GM23338 (cell line): ENCODE measurements at regions not wholly inside any gene's neighbourhood (a gene's known extent, or its start where the extent isn't known, plus 50 kb on each side); places are given as distances from the start of the nearest gene placed in this dataset.

Experiments used
- ATAC-seq: fragments of 200-7000 bp; cut with Tn5 transposase; 3 replicates; pipeline ENCODE4 v1.9.1; 2020
- DNase-seq: peaks from one replicate; pipeline ENCODE4 v3.0.0-alpha.2; 2015; ENCODE audit warnings: low spot score
- H2AFZ ChIP-seq: fragments of 200-600 bp; sonication (generic); 2 replicates; pipeline ENCODE4 v1.8.0; 2016; ENCODE audit warnings: antibody characterized with exemption, mild to moderate bottlenecking, moderate library complexity
- H3F3A ChIP-seq: fragments of 200-600 bp; sonication (generic); replicated peaks from 2 replicates; pipeline ENCODE4 v1.8.0; 2017; ENCODE audit warnings: antibody characterized with exemption, mixed run types, low read depth
- H3K27ac ChIP-seq: fragments of 200-600 bp; sonication (generic); 2 replicates; pipeline ENCODE4 v1.6.1; 2016; ENCODE audit warnings: low read depth
- H3K27me3 ChIP-seq: fragments of 200-600 bp; sonication (generic); 2 replicates; pipeline ENCODE4 v1.8.0; 2016; ENCODE audit warnings: mild to moderate bottlenecking, mixed run types, moderate library complexity; ENCODE audit not compliant: insufficient read depth
- H3K36me3 ChIP-seq: fragments of 200-600 bp; sonication (generic); 2 replicates; pipeline ENCODE4 v1.8.0; 2016; ENCODE audit warnings: mild to moderate bottlenecking; ENCODE audit not compliant: insufficient read depth
- H3K4me1 ChIP-seq: fragments of 200-600 bp; sonication (generic); 2 replicates; pipeline ENCODE4 v1.8.0; 2016; ENCODE audit warnings: mild to moderate bottlenecking, moderate library complexity; ENCODE audit not compliant: insufficient read depth
- H3K4me2 ChIP-seq: fragments of 200-600 bp; sonication (generic); 2 replicates; pipeline ENCODE4 v1.7.1; 2017; ENCODE audit warnings: mixed run types
- H3K4me3 ChIP-seq: fragments of 200-600 bp; sonication (generic); 2 replicates; pipeline ENCODE4 v1.6.1; 2016; ENCODE audit warnings: mixed run types
- H3K79me2 ChIP-seq: fragments of 200-600 bp; sonication (generic); replicated peaks from 2 replicates; pipeline ENCODE4 v1.8.0; 2017; ENCODE audit warnings: mild to moderate bottlenecking; ENCODE audit not compliant: insufficient read depth
- H3K9me2 ChIP-seq: fragments of 200-600 bp; sonication (generic); 2 replicates; pipeline ENCODE4 v1.8.0; 2017; ENCODE audit not compliant: insufficient read depth
- H4K20me1 ChIP-seq: fragments of 200-600 bp; sonication (generic); replicated peaks from 2 replicates; pipeline ENCODE4 v1.8.0; 2017; ENCODE audit warnings: mild to moderate bottlenecking; ENCODE audit not compliant: insufficient read depth
- H3K27ac Mint-ChIP-seq: 2 replicates; pipeline ENCODE4 v1.8.0; 2020; ENCODE audit warnings: inconsistent platforms, mild to moderate bottlenecking, moderate library complexity, mixed read lengths
- H3K27me3 Mint-ChIP-seq: 3 replicates; pipeline ENCODE4 v1.8.0; 2022; ENCODE audit warnings: low read depth, mild to moderate bottlenecking, moderate library complexity, mixed read lengths, inconsistent platforms; ENCODE audit not compliant: insufficient read depth, poor library complexity
- H3K36me3 Mint-ChIP-seq: 3 replicates; pipeline ENCODE4 v1.8.0; 2021; ENCODE audit warnings: low read depth, mild to moderate bottlenecking, inconsistent platforms, moderate library complexity, mixed read lengths
- H3K4me1 Mint-ChIP-seq: 3 replicates; pipeline ENCODE4 v1.8.0; 2020; ENCODE audit warnings: mild to moderate bottlenecking, inconsistent platforms, mixed read lengths
- H3K4me3 Mint-ChIP-seq: 3 replicates; pipeline ENCODE4 v1.8.0; 2021; ENCODE audit warnings: moderate library complexity, mild to moderate bottlenecking, inconsistent platforms, mixed read lengths
- H3K9me3 Mint-ChIP-seq: 3 replicates; pipeline ENCODE4 v1.8.0; 2020; ENCODE audit warnings: moderate library complexity, mild to moderate bottlenecking, inconsistent platforms, mixed read lengths
- CREB1 ChIP-seq: fragments of 250-450 bp; sonication (Bioruptor Pico); IDR thresholded peaks from 2 replicates; pipeline ENCODE4 v1.5.0; 2020; ENCODE audit warnings: low read depth, mild to moderate bottlenecking, moderate library complexity
- EZH2 ChIP-seq: fragments of 200-600 bp; sonication (generic); IDR thresholded peaks from one replicate; pipeline ENCODE4 v1.8.0; 2017; ENCODE audit warnings: antibody characterized with exemption, mild to moderate bottlenecking, low read depth; ENCODE audit not compliant: unreplicated experiment
- EZH2phosphoT487 ChIP-seq: fragments of 200-600 bp; sonication (generic); IDR thresholded peaks from one replicate; pipeline ENCODE4 v1.8.1; 2018; ENCODE audit warnings: antibody characterized with exemption; ENCODE audit not compliant: unreplicated experiment
- JUNB ChIP-seq: IDR thresholded peaks from one replicate; pipeline ENCODE4 v1.6.1; 2016; ENCODE audit warnings: antibody characterized with exemption; ENCODE audit not compliant: unreplicated experiment
- NANOG ChIP-seq: IDR thresholded peaks from 2 replicates; pipeline ENCODE4 v1.6.1; 2016; ENCODE audit warnings: antibody characterized with exemption, borderline replicate concordance
- POLR2AphosphoS5 ChIP-seq: IDR thresholded peaks from 2 replicates; pipeline ENCODE4 v1.6.1; 2016; ENCODE audit warnings: antibody characterized with exemption, low read depth
- STAT1 ChIP-seq: IDR thresholded peaks from one replicate; pipeline ENCODE4 v1.6.1; 2016; ENCODE audit warnings: antibody characterized with exemption; ENCODE audit not compliant: unreplicated experiment
- ZNF114 ChIP-seq: fragments of 250-450 bp; sonication (Bioruptor Pico); IDR thresholded peaks from 2 replicates; pipeline ENCODE4 v1.5.0; 2020; ENCODE audit warnings: mild to moderate bottlenecking, moderate library complexity
- ZNF331 ChIP-seq: fragments of 250-450 bp; sonication (Bioruptor Pico); IDR thresholded peaks from 2 replicates; pipeline ENCODE4 v1.5.0; 2020; ENCODE audit warnings: low read depth, mild to moderate bottlenecking, moderate library complexity
- TF ChIP-seq, protein P1 (sequence below), 2 experiments: fragments of 200-600 bp in 1 of 2; sonication (generic) in 1 of 2; conservative IDR thresholded peaks; 2 replicates each; pipeline versions ENCODE4 v1.5.1 to v1.6.1; 2016 to 2017; ENCODE audit warnings: antibody characterized with exemption in 2 of 2, low read depth in 2 of 2, mild to moderate bottlenecking in 2 of 2, moderate library complexity in 1 of 2
- TF ChIP-seq, protein P2 (sequence below): IDR thresholded peaks from one replicate; pipeline ENCODE4 v1.6.1; 2018; ENCODE audit warnings: antibody characterized with exemption; ENCODE audit not compliant: unreplicated experiment
- TF ChIP-seq, protein P3 (sequence below): fragments of 250-450 bp; sonication (Bioruptor Pico); IDR thresholded peaks from 2 replicates; pipeline ENCODE4 v1.5.0; 2020; ENCODE audit warnings: mild to moderate bottlenecking, moderate library complexity
- TF ChIP-seq, protein P4 (sequence below): IDR thresholded peaks from 2 replicates; pipeline ENCODE4 v1.6.1; 2016; ENCODE audit warnings: antibody characterized with exemption

DNA sequence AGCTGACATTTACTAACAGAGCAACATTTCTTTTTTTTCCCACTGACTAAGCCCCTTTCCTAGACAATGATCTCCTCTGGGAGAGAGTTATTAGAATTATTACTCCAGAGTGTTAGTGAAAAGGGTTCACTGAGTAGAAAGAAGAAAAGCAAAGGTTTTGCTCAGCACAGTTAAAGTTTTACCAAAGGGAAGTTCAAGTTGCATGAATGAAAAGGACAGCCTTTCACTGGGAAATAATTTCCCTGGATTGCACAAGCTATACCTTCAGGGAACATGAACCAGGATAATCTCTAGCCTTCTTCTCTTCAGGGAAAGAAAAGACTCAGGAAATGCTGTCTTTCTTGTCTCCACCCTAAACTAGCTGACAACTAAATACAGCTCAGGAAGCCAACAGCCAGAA, 71.4 kb upstream of the ESRRG start:
- Histone ChIP-seq H3K9me2 (peaks cover 6% of the 10 kb centered on the region), H3K27me3 (no peaks in the 10 kb centered on the region), H2AFZ (0 out of 2 replicates have a peak overlapping the region, but pooled peaks have one; percentile 26), H3K4me1 (no peaks in the 10 kb centered on the region), H3K4me2 (no peak overlapping the region), H3K4me3 (no peak overlapping the region), H3K79me2 (no peaks in the 10 kb centered on the region), H3K27ac (no peak overlapping the region), H3F3A (no peaks in the 10 kb centered on the region), H4K20me1 (no peaks in the 10 kb centered on the region), H3K36me3 (no peaks in the 10 kb centered on the region)
- H3K27ac Mint-ChIP-seq: no peak overlapping the region
- TF ChIP-seq EZH2: no peak
- no peak for TF ChIP-seq NANOG
- TF ChIP-seq ZNF114: no peak
- no peak for TF ChIP-seq CREB1 (CRISPR knock-in tag)
- no peak for TF ChIP-seq EZH2phosphoT487
- no peak for TF ChIP-seq JUNB
- no peak for TF ChIP-seq ZNF331 (CRISPR knock-in tag)
- no peak for TF ChIP-seq POLR2AphosphoS5
- TF ChIP-seq, protein P1, sequence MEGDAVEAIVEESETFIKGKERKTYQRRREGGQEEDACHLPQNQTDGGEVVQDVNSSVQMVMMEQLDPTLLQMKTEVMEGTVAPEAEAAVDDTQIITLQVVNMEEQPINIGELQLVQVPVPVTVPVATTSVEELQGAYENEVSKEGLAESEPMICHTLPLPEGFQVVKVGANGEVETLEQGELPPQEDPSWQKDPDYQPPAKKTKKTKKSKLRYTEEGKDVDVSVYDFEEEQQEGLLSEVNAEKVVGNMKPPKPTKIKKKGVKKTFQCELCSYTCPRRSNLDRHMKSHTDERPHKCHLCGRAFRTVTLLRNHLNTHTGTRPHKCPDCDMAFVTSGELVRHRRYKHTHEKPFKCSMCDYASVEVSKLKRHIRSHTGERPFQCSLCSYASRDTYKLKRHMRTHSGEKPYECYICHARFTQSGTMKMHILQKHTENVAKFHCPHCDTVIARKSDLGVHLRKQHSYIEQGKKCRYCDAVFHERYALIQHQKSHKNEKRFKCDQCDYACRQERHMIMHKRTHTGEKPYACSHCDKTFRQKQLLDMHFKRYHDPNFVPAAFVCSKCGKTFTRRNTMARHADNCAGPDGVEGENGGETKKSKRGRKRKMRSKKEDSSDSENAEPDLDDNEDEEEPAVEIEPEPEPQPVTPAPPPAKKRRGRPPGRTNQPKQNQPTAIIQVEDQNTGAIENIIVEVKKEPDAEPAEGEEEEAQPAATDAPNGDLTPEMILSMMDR (conservative IDR thresholded peaks at IDR 0.05; ENCODE audit: low read depth in 2 of 2): no peak
- TF ChIP-seq, protein P2, sequence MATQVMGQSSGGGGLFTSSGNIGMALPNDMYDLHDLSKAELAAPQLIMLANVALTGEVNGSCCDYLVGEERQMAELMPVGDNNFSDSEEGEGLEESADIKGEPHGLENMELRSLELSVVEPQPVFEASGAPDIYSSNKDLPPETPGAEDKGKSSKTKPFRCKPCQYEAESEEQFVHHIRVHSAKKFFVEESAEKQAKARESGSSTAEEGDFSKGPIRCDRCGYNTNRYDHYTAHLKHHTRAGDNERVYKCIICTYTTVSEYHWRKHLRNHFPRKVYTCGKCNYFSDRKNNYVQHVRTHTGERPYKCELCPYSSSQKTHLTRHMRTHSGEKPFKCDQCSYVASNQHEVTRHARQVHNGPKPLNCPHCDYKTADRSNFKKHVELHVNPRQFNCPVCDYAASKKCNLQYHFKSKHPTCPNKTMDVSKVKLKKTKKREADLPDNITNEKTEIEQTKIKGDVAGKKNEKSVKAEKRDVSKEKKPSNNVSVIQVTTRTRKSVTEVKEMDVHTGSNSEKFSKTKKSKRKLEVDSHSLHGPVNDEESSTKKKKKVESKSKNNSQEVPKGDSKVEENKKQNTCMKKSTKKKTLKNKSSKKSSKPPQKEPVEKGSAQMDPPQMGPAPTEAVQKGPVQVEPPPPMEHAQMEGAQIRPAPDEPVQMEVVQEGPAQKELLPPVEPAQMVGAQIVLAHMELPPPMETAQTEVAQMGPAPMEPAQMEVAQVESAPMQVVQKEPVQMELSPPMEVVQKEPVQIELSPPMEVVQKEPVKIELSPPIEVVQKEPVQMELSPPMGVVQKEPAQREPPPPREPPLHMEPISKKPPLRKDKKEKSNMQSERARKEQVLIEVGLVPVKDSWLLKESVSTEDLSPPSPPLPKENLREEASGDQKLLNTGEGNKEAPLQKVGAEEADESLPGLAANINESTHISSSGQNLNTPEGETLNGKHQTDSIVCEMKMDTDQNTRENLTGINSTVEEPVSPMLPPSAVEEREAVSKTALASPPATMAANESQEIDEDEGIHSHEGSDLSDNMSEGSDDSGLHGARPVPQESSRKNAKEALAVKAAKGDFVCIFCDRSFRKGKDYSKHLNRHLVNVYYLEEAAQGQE: no peak
- TF ChIP-seq, protein P3, sequence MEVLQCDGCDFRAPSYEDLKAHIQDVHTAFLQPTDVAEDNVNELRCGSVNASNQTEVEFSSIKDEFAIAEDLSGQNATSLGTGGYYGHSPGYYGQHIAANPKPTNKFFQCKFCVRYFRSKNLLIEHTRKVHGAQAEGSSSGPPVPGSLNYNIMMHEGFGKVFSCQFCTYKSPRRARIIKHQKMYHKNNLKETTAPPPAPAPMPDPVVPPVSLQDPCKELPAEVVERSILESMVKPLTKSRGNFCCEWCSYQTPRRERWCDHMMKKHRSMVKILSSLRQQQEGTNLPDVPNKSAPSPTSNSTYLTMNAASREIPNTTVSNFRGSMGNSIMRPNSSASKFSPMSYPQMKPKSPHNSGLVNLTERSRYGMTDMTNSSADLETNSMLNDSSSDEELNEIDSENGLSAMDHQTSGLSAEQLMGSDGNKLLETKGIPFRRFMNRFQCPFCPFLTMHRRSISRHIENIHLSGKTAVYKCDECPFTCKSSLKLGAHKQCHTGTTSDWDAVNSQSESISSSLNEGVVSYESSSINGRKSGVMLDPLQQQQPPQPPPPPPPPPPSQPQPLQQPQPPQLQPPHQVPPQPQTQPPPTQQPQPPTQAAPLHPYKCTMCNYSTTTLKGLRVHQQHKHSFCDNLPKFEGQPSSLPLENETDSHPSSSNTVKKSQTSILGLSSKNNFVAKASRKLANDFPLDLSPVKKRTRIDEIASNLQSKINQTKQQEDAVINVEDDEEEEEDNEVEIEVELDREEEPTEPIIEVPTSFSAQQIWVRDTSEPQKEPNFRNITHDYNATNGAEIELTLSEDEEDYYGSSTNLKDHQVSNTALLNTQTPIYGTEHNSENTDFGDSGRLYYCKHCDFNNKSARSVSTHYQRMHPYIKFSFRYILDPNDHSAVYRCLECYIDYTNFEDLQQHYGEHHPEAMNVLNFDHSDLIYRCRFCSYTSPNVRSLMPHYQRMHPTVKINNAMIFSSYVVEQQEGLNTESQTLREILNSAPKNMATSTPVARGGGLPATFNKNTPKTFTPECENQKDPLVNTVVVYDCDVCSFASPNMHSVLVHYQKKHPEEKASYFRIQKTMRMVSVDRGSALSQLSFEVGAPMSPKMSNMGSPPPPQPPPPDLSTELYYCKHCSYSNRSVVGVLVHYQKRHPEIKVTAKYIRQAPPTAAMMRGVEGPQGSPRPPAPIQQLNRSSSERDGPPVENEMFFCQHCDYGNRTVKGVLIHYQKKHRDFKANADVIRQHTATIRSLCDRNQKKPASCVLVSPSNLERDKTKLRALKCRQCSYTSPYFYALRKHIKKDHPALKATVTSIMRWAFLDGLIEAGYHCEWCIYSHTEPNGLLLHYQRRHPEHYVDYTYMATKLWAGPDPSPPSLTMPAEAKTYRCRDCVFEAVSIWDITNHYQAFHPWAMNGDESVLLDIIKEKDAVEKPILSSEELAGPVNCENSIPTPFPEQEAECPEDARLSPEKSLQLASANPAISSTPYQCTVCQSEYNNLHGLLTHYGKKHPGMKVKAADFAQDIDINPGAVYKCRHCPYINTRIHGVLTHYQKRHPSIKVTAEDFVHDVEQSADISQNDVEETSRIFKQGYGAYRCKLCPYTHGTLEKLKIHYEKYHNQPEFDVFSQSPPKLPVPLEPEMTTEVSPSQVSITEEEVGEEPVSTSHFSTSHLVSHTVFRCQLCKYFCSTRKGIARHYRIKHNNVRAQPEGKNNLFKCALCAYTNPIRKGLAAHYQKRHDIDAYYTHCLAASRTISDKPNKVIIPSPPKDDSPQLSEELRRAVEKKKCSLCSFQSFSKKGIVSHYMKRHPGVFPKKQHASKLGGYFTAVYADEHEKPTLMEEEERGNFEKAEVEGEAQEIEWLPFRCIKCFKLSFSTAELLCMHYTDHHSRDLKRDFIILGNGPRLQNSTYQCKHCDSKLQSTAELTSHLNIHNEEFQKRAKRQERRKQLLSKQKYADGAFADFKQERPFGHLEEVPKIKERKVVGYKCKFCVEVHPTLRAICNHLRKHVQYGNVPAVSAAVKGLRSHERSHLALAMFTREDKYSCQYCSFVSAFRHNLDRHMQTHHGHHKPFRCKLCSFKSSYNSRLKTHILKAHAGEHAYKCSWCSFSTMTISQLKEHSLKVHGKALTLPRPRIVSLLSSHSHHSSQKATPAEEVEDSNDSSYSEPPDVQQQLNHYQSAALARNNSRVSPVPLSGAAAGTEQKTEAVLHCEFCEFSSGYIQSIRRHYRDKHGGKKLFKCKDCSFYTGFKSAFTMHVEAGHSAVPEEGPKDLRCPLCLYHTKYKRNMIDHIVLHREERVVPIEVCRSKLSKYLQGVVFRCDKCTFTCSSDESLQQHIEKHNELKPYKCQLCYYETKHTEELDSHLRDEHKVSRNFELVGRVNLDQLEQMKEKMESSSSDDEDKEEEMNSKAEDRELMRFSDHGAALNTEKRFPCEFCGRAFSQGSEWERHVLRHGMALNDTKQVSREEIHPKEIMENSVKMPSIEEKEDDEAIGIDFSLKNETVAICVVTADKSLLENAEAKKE: no peak
- TF ChIP-seq, protein P4, sequence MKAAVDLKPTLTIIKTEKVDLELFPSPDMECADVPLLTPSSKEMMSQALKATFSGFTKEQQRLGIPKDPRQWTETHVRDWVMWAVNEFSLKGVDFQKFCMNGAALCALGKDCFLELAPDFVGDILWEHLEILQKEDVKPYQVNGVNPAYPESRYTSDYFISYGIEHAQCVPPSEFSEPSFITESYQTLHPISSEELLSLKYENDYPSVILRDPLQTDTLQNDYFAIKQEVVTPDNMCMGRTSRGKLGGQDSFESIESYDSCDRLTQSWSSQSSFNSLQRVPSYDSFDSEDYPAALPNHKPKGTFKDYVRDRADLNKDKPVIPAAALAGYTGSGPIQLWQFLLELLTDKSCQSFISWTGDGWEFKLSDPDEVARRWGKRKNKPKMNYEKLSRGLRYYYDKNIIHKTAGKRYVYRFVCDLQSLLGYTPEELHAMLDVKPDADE: no peak
- no peak for TF ChIP-seq STAT1
- DNase-seq (no peak), ATAC-seq (no peak)
- H3K4me1 Mint-ChIP-seq: no peaks in the 10 kb centered on the region; the same call in 2 of the 3 replicates
- no peak overlapping the region for H3K4me3 Mint-ChIP-seq
- H3K27me3 Mint-ChIP-seq: peaks cover 2% of the 10 kb centered on the region
- H3K9me3 Mint-ChIP-seq: no peaks in the 10 kb centered on the region
- no peaks in the 10 kb centered on the region for H3K36me3 Mint-ChIP-seq
